Body of pancreas (tissue), 4 donors: ENCODE measurements at regions not wholly inside any gene's neighbourhood (a gene's known extent, or its start where the extent isn't known, plus 50 kb on each side); places are given as distances from the start of the nearest gene placed in this dataset.

Experiments used
- ATAC-seq: fragments of 150-250 bp; one replicate; pipeline ENCODE4 v1.9.1; 2016
- DNase-seq, 4 donors: peaks; one replicate each; pipeline ENCODE4 v3.0.0-alpha.2; 2019
- H3K27ac ChIP-seq, 4 donors: fragments of 200-600 bp; sonication (generic); 1 replicate in 3 of 4; 2 replicates in 1 of 4; pipeline versions ENCODE4 v1.5.1 to v1.6.1; 2016 to 2019; ENCODE audit warnings: mild to moderate bottlenecking in 1 of 4, mixed read lengths in 1 of 4, moderate library complexity in 1 of 4
- H3K27me3 ChIP-seq, 2 donors: fragments of 200-600 bp; sonication (generic); one replicate each; pipeline ENCODE4 v1.6.0; 2016; ENCODE audit warnings: mild to moderate bottlenecking in 1 of 2
- H3K36me3 ChIP-seq, 2 donors: fragments of 200-600 bp; sonication (generic); replicated peaks in 1 of 2; 2 replicates each; pipeline ENCODE4 v1.5.1; 2016; ENCODE audit warnings: low read depth in 2 of 2; ENCODE audit not compliant: insufficient read depth in 1 of 2
- H3K4me1 ChIP-seq: fragments of 200-600 bp; sonication (generic); one replicate; pipeline ENCODE4 v1.6.0; 2016
- H3K4me3 ChIP-seq, 2 donors: fragments of 200-600 bp; sonication (generic); 1 replicate in 1 of 2; 2 replicates in 1 of 2; pipeline ENCODE4 v1.5.1; 2016 to 2019
- H3K9me3 ChIP-seq, 3 donors: fragments of 200-600 bp; sonication (generic); 1 replicate in 2 of 3; 2 replicates in 1 of 3; pipeline ENCODE4 v1.5.1; 2016
- POLR2A ChIP-seq, 3 donors: fragments of 450-650 bp; IDR thresholded peaks; one replicate each; pipeline ENCODE4 v1.6.1; 2016; ENCODE audit warnings: antibody characterized with exemption in 3 of 3, mild to moderate bottlenecking in 2 of 3
- WGBS, 2 donors: methylation state at CpG; one replicate each; pipeline ENCODE4 v1.1.5; 2017; 5-methylcytosine and 5-hydroxymethylcytosine counted together
- intact Hi-C: fragments of 100-400 bp; cut with DNase I; formaldehyde crosslinking; loops from one replicate; pipeline ENCODE4 v1.15.1; 2023
- TF ChIP-seq, protein P1 (sequence below), 7 experiments: fragments of 450-650 bp in 4 of 7; fragments of 200-600 bp in 3 of 7; sonication (generic) in 3 of 7; IDR thresholded peaks; one replicate each; pipeline ENCODE4 v1.5.1; 2016 to 2019; ENCODE audit warnings: antibody characterized with exemption in 7 of 7

DNA sequence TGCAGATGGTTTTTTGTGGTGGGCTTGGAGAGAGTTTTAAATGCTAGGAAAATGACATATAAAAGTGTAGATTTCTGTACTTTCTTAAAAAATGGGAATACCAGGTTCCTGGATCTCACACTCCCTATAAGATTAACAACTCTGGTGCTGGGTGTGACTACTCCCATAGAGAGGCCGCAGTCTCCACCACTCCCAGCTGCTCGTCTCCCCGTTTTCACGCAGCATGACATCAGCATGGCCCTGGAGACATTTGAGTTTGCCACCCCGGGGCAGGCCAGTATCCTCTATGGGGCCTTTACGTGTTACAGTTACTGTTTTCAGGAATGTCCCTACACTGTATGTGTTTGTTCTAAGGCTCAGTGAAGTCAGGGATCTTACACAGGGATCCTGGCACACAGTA lies 126.7 kb upstream of the ATP2B2 start:
- ATAC-seq (no peak), DNase-seq (no peak)
- H3K27me3 ChIP-seq, result no peaks in the 10 kb centered on the region
- H3K27ac ChIP-seq, result no peak overlapping the region
- TF ChIP-seq, protein P1, sequence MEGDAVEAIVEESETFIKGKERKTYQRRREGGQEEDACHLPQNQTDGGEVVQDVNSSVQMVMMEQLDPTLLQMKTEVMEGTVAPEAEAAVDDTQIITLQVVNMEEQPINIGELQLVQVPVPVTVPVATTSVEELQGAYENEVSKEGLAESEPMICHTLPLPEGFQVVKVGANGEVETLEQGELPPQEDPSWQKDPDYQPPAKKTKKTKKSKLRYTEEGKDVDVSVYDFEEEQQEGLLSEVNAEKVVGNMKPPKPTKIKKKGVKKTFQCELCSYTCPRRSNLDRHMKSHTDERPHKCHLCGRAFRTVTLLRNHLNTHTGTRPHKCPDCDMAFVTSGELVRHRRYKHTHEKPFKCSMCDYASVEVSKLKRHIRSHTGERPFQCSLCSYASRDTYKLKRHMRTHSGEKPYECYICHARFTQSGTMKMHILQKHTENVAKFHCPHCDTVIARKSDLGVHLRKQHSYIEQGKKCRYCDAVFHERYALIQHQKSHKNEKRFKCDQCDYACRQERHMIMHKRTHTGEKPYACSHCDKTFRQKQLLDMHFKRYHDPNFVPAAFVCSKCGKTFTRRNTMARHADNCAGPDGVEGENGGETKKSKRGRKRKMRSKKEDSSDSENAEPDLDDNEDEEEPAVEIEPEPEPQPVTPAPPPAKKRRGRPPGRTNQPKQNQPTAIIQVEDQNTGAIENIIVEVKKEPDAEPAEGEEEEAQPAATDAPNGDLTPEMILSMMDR (IDR thresholded peaks at IDR 0.05), result no peak
- no peak for TF ChIP-seq POLR2A (IDR thresholded peaks at IDR 0.05)
- H3K4me1 ChIP-seq, result no peaks in the 10 kb centered on the region
- H3K9me3 ChIP-seq, result no peaks in the 10 kb centered on the region
- intact Hi-C loops, result no loop called here
- H3K36me3 ChIP-seq, result no peaks in the 10 kb centered on the region
- no peak overlapping the region for H3K4me3 ChIP-seq
- WGBS, 2 donors, result 73 to 83% methylated on average over 6 of the region's 6 CpGs

DNA sequence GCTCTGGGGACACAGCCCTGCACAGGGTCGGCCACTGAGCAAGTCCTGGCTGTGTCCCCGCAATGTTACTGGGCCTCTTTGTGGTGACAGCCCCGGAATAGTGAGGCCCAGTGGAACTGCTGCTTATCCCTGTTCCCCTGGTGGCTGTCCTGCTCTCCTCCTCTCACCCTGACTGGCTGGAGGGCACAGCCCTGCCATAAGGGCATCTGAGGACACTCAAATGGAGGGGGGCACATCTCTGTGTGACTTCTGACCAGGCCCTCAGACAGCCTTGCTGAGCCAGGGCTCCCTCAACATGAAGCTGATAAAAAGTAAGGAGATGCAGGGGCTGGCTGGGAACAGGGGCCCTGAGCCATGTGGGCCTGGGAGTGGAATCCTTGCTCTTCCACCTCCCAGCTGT lies 127.4 kb upstream of the ATP2B2 start:
- no peaks in the 10 kb centered on the region for H3K9me3 ChIP-seq
- ATAC-seq (no peak), DNase-seq (no peak)
- WGBS, 2 donors, result 64% methylated on average over 3 of the region's 3 CpGs; no CpG with 5 or more reads in 1 of the 2 donors
- H3K4me3 ChIP-seq, result no peak overlapping the region
- TF ChIP-seq, protein P1 (IDR thresholded peaks at IDR 0.05), result no peak
- TF ChIP-seq POLR2A (IDR thresholded peaks at IDR 0.05), result no peak
- no peaks in the 10 kb centered on the region for H3K4me1 ChIP-seq
- no peaks in the 10 kb centered on the region for H3K36me3 ChIP-seq
- H3K27me3 ChIP-seq, result no peaks in the 10 kb centered on the region
- H3K27ac ChIP-seq, result no peak overlapping the region
- intact Hi-C loops, result no loop called here

DNA sequence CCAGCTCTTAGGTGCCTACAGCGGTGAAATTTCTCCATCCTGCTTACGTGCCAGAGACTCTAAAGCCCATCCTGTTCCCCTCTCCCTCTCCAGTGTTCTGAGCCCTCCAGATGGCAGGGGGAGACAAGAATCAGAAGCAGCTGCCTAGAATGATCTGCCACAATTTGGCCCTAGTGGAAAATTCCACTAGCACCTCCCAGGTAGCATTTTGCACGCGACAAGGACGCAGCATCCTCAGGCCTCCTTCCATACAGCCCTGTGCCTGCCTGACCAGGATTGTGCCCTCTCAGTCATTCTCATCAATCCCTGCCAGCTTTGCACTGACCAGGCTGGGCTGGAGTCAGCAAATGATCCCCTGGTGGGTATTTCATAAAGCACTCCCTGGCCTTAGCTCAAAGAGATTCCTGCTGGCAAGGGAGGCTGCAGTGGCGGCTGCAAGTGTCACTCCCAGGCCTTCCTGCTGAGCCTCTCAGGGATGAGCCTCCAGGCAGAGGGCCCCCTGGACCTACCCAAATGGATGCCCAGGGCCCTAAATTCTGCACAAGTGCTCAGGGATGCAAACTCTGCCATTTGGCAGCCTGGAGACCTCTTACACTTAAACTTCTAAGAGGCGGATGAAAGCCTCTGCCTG lies 130.2 kb upstream of the ATP2B2 start:
- TF ChIP-seq, protein P1 (IDR thresholded peaks at IDR 0.05), result no peak
- TF ChIP-seq POLR2A (IDR thresholded peaks at IDR 0.05), result no peak
- 77 to 87% methylated on average over 6 to 7 of the region's 7 CpGs for WGBS, 2 donors

DNA sequence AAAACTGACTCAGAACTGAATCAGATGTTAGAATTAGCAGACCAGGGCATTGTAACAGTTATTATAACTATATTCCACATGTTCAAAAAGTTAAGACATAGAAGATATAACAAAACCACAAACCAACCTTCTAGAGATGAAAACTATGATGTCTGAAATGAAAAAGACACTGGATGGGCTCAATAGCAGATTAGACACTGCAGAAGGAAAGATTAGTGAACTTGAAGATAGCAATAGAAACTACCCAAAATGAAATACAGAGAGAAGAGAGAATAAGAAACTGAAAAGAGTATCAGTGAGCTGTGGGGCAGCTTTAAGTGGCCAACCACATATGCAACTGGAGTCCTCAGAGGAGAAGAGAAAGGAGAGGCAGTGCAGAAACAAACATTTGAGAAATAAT lies 132.0 kb upstream of the ATP2B2 start:
- Histone ChIP-seq H3K9me3 (peaks cover 0 to 7% (median 0%) of the 10 kb centered on the region in 3 donors), H3K27me3 (no peaks in the 10 kb centered on the region), H3K4me1 (no peaks in the 10 kb centered on the region), H3K36me3 (no peaks in the 10 kb centered on the region), H3K27ac (no peak overlapping the region), H3K4me3 (no peak overlapping the region)
- TF ChIP-seq, protein P1 (IDR thresholded peaks at IDR 0.05), result no peak
- no peak for TF ChIP-seq POLR2A (IDR thresholded peaks at IDR 0.05)
- intact Hi-C loops, result no loop called here
- no peak for ATAC-seq
- DNase-seq, result no peak

More for the DNA sequence above, 130.2 kb upstream of the ATP2B2 start:
- Histone ChIP-seq H3K4me3 (no peak overlapping the region), H3K9me3 (peaks cover 0 to 7% (median 0%) of the 10 kb centered on the region in 3 donors), H3K4me1 (no peaks in the 10 kb centered on the region), H3K36me3 (no peaks in the 10 kb centered on the region), H3K27me3 (no peaks in the 10 kb centered on the region), H3K27ac (no peak overlapping the region)
- DNase-seq, result no peak
- intact Hi-C loops, result no loop called here
- ATAC-seq, result no peak

DNA sequence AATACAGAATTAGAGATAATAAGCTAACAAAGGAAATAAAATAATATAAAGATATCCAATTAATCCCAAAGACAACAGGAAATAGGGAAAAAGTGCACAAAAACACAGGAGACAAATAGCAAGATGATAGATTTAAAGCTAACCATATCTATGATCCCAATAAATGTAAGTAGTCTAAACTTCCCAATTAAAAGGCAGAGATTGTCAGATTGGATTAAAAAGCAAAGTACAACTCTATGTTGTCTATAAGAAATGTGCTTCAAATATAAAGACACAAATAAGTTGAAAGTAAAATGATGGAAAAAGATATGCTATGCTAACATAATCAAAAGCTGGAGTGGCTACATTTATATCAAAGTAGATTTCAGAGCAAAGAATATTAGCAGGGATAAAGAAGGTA lies 133.1 kb upstream of the ATP2B2 start:
- DNase-seq (no peak), ATAC-seq (no peak)
- no peaks in the 10 kb centered on the region for H3K27me3 ChIP-seq

More for the DNA sequence above, 133.1 kb upstream of the ATP2B2 start:
- peaks cover 0 to 7% (median 0%) of the 10 kb centered on the region in 3 donors for H3K9me3 ChIP-seq
- no peaks in the 10 kb centered on the region for H3K36me3 ChIP-seq
- TF ChIP-seq, protein P1 (IDR thresholded peaks at IDR 0.05), result no peak
- TF ChIP-seq POLR2A (IDR thresholded peaks at IDR 0.05), result no peak
- H3K27ac ChIP-seq, result no peak overlapping the region
- no peak overlapping the region for H3K4me3 ChIP-seq
- intact Hi-C loops, result no loop called here
- no peaks in the 10 kb centered on the region for H3K4me1 ChIP-seq
